AG09319 (cell line): ENCODE measurements at regions not wholly inside any gene's neighbourhood (a gene's known extent, or its start where the extent isn't known, plus 50 kb on each side); places are given as distances from the start of the nearest gene placed in this dataset.
A peak's percentile ranks its signal among the peaks of the same experiment; 100 is the strongest.

Experiments
- DNase-seq: peaks from one replicate; pipeline ENCODE4 v3.0.0-alpha.2; 2010; ENCODE audit warnings: low read depth; ENCODE audit errors: extremely low read depth
- CTCF ChIP-seq: IDR thresholded peaks from 2 replicates; pipeline ENCODE4 v1.5.1; 2011; ENCODE audit warnings: low read depth, mild to moderate bottlenecking, inconsistent platforms, low read length, moderate library complexity

- no peak for DNase-seq
- no peak for TF ChIP-seq CTCF
Observed at GRCh38 chr5:124605541-124605940, 140.9 kb downstream of the ZNF608 start.

GRCh38 chr5:124604419-124604818, 142.0 kb downstream of the ZNF608 start:
- no peak for DNase-seq
- no peak for TF ChIP-seq CTCF

GRCh38 chr5:124602925-124603650, 143.4 kb downstream of the ZNF608 start:
- no peak for DNase-seq
- TF ChIP-seq CTCF = no peak

- DNase-seq = no peak
- no peak for TF ChIP-seq CTCF
Observed at GRCh38 chr5:124599028-124599973, 147.1 kb downstream of the ZNF608 start.

- peak; percentile 47 for DNase-seq
Observed at GRCh38 chr5:124596595-124597421, 149.6 kb downstream of the ZNF608 start.

DNA sequence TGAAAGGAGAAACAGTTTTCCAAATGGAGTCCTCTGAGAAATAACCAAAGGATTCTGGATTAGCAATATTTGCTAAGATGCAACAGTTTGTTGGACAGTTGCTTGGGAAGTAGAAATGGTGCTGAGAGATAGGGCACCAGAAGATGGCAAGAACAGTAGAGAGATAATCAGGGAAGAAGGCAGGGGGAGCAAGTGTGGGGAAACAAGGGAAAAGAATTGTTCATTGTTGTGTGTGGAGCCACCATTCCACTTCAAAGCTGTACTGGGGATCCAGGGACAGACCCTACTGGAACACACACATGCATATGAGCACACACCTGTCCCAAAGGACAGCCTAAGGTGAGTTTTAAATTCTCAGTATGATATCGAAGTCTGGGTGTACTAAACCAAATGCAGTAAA, 152.5 kb downstream of the ZNF608 start:
- TF ChIP-seq CTCF = no peak
- DNase-seq = no peak

More at GRCh38 chr5:124596595-124597421, 149.6 kb downstream of the ZNF608 start:
- no peak for TF ChIP-seq CTCF
